GM18858 (cell line): ENCODE measurements at regions not wholly inside any gene's neighbourhood (a gene's known extent, or its start where the extent isn't known, plus 50 kb on each side); places are given as distances from the start of the nearest gene placed in this dataset.
A peak's percentile ranks its signal among the peaks of the same experiment; 100 is the strongest.
"Not testable (repeated sequence)": the region's sequence is repeated elsewhere in the genome, so short reads cannot be mapped to it uniquely, and the experiment has no call there.

Source experiments
- ATAC-seq: cut with Tn5 transposase; IDR thresholded peaks from one replicate; pipeline ENCODE4 v1.9.1; 2021; ENCODE audit not compliant: unreplicated experiment

GRCh38 chr4:124839786-124840390 is 127.4 kb upstream of the ANKRD50 start:
- ATAC-seq = no peak

DNA sequence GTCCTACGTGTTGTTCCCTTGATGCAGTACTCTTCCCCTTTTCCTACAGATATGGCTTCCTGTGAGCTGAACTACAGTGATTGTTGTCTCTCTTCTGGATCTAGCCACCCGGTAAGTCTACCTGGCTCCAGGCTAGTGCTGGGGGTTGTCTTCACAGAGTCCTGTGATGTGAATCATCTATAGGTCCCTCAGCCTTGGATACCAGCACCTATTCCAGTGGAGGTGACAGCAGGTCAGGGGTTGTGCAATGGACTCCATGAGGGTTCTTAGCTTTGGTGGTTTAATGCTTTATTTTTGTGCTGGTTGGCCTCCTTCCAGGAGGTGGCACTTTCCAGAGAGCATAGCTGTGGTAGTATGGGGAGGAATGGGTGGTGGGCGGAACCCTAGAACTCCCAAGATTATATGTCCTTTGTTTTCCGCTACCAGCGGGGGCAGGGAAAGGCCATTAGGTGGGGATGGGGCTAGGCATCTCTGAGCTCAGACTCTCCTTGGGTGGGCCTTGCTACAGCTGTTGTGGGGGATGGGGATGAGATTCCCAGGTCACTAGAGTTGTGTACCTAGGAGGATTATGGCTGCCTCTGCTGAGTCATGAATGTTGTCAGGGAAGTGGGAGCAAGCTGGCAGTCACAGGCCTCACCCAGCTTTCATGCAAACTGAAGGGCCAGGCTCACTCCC is 121.4 kb upstream of the ANKRD50 start:
- no peak for ATAC-seq

- ATAC-seq = no peak
Measured at GRCh38 chr4:124828382-124828781, 115.8 kb upstream of the ANKRD50 start.

DNA sequence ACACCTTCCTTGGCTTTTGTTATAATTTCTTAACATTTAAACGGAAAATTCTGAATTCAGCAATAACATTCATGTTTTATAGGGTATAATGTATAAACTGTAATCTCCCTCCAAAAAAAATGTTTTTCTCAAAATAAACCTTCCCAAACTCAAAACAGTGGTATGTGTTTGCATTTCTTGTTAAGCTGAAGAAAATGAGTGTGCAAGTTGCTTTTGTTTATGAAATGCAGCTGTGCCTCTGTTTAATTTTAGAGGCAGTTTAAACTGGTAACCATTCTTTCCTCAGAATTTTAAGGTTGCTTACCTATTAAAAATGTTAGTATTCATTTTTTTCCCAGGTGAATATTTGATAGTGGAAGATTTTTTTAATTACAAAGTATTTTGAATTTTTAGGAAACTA is 105.0 kb upstream of the ANKRD50 start:
- no peak for ATAC-seq

- ATAC-seq = not testable (repeated sequence)
Measured at GRCh38 chr4:124812203-124812602, 99.7 kb upstream of the ANKRD50 start.

DNA sequence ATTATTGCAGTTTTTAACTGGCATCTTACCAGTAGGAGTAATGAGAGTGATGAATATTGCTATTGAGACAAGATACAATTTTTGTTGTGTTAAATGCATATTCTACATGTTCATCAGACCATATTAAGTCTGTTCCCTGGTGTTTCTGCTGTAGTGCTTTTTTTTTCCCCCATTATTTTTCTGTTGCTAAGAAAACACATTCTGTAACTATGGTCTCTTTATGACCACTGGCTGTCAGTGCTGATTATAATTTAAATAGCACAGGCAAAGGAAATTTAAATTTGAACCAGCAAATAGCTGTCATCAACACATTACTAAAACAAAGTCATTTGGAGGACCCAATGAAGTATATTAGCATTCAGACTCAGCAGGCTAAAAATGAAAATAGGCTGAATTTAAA is 98.3 kb upstream of the ANKRD50 start:
- ATAC-seq = no peak

- no peak for ATAC-seq
Measured at GRCh38 chr4:124807421-124807820, 94.9 kb upstream of the ANKRD50 start.

GRCh38 chr4:124806403-124806802 is 93.9 kb upstream of the ANKRD50 start:
- no peak for ATAC-seq

GRCh38 chr4:124804584-124804983 is 92.1 kb upstream of the ANKRD50 start:
- peak; percentile 84 for ATAC-seq

- ATAC-seq = no peak
Measured at GRCh38 chr4:124804041-124804440, 91.5 kb upstream of the ANKRD50 start.

DNA sequence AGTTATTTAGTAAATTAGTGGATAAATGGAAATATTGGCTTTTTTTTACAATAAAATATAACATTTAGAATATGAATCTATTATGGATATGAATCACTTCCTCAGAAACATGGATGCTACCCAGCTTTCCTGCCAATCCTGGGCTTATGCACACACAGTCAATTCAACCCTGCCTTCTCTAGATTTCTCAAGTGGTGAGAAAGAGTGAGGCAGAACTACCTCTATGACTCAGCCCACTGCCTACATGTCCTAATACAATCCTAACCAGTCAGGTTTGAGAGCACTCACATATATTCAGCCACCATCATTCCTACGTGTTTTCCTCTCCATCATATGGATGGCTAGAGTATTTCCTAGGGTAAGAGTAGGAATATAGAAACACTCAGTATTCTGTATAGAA is 91.1 kb upstream of the ANKRD50 start:
- peak; percentile 64 for ATAC-seq

DNA sequence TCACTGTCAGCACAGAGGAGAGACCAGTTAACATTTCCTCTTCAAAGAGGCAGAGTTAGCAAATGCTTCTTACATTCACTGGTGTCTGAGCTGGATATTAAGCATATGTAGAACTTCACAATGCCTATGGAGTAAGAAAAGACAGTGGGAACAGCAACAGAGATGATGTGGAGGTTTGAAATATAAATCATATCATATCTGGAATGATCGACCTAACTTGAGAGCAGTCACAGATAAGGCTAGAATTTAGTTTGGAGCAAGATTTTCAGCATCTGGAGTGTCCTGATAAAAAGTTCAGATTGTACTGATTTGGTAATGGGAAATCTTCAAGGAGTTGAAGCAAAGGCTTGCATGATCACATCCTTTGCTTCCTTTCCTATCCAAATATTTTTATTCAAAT is 90.5 kb upstream of the ANKRD50 start:
- ATAC-seq = no peak

GRCh38 chr4:124797223-124797622 is 84.7 kb upstream of the ANKRD50 start:
- ATAC-seq = no peak

DNA sequence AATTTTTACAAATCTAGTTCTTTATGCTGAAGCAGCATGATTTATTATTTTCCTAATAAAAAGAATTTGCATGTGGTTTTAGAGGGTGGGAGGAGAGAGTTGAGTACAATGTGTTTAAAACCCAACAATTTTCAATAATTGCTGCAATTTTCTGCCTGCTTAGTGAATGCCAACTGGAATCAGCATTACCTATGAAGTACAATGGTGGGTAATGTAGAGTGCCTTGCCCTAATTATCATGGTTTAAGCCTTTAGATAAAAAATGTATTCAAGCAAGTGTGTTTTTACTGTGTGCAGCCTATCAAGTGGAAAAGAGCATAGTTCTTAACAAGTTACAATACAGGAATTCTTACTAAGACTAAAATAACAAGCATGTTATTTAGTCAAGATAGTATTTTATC is 77.9 kb upstream of the ANKRD50 start:
- ATAC-seq = no peak

GRCh38 chr4:124786634-124787033 is 74.1 kb upstream of the ANKRD50 start:
- no peak for ATAC-seq

- ATAC-seq = no peak
Measured at GRCh38 chr4:124785645-124786044, 73.1 kb upstream of the ANKRD50 start.

- ATAC-seq = no peak
Measured at GRCh38 chr4:124783847-124784246, 71.3 kb upstream of the ANKRD50 start.

DNA sequence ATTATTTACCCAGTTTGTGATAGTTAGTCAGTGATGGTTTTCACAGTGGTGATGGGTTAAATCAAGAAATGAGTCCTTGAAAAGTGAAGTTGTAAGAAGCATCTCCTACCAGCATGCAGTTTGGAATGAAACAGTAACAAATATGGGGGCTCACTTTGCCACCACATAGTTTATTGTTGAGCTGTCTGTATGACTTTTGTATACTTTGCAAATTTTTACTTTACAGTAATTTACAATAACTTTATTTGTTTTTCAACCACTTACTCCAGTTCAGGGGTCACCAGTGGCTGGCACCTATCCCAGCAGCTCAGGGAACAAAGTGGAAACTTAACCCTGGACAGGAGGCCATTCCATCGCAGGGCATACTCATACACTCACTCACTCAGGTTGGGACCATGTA is 64.5 kb upstream of the ANKRD50 start:
- ATAC-seq = no peak

GRCh38 chr4:124768596-124769365 is 56.2 kb upstream of the ANKRD50 start:
- no peak for ATAC-seq

DNA sequence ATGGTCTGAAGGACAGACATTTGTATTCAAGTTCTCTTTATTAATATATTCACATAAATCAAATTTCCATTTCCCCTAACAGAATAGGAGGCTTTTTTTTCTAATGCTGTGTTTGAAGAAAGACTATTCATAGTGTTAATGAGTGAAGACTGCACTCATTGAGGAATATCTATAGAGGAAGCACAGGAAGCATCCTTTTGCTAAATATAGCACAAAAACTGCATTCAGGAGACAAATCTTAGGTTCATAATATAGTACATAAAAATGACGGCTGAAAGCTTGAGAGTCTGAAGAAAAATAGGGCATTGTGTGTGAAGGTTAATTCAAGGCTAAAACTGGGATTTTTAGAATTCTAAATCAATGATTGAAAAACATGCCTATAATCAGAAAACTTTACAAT is 50.4 kb upstream of the ANKRD50 start:
- ATAC-seq = no peak
